ENCODE measurements at regions not wholly inside any gene's neighbourhood (a gene's known extent, or its start where the extent isn't known, plus 50 kb on each side); places are given as distances from the start of the nearest gene placed in this dataset.

DNA sequence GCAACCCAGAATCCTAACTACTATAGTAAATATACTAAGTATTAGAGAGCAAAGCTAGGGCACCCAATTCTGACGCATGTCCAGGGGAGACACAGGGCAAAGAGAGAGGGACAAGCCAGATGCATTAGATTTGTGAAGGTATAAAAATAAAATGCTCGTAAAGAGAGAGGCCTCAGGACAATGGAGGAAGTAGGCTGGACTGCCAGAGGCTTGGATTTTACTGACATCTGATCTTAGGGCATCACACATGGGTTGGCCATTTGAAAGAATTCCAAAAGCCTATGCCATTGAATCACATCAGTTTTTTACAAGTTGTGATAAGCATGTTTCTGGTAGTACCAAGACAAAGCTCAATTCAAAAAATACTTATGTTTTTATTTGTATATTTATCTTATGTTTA lies 149.3 kb upstream of the MSX2 start:
- no peak for TF ChIP-seq GABPA (IDR thresholded peaks at IDR 0.05 in 1 of 2, conservative IDR thresholded peaks at IDR 0.05 in 1 of 2)
- TF ChIP-seq, protein P1, sequence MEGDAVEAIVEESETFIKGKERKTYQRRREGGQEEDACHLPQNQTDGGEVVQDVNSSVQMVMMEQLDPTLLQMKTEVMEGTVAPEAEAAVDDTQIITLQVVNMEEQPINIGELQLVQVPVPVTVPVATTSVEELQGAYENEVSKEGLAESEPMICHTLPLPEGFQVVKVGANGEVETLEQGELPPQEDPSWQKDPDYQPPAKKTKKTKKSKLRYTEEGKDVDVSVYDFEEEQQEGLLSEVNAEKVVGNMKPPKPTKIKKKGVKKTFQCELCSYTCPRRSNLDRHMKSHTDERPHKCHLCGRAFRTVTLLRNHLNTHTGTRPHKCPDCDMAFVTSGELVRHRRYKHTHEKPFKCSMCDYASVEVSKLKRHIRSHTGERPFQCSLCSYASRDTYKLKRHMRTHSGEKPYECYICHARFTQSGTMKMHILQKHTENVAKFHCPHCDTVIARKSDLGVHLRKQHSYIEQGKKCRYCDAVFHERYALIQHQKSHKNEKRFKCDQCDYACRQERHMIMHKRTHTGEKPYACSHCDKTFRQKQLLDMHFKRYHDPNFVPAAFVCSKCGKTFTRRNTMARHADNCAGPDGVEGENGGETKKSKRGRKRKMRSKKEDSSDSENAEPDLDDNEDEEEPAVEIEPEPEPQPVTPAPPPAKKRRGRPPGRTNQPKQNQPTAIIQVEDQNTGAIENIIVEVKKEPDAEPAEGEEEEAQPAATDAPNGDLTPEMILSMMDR (IDR thresholded peaks at IDR 0.05; ENCODE audit: low read depth, low read length, missing input control) = no peak
- no peak for TF ChIP-seq HNF4A (conservative IDR thresholded peaks at IDR 0.05)
- TF ChIP-seq RAD21 (IDR thresholded peaks at IDR 0.05) = no peak
- TF ChIP-seq, protein P2, sequence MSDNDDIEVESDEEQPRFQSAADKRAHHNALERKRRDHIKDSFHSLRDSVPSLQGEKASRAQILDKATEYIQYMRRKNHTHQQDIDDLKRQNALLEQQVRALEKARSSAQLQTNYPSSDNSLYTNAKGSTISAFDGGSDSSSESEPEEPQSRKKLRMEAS (IDR thresholded peaks at IDR 0.05) = no peak
- TF ChIP-seq TAF1 (conservative IDR thresholded peaks at IDR 0.05) = no peak
- no peak for TF ChIP-seq JUND (IDR thresholded peaks at IDR 0.05)
- no peak for TF ChIP-seq RXRA (IDR thresholded peaks at IDR 0.05)
- TF ChIP-seq, protein P3, sequence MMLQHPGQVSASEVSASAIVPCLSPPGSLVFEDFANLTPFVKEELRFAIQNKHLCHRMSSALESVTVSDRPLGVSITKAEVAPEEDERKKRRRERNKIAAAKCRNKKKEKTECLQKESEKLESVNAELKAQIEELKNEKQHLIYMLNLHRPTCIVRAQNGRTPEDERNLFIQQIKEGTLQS (IDR thresholded peaks at IDR 0.05) = no peak
